ENCODE measurements at regions not wholly inside any gene's neighbourhood (a gene's known extent, or its start where the extent isn't known, plus 50 kb on each side); places are given as distances from the start of the nearest gene placed in this dataset.

- no peak for TF ChIP-seq EZH2phosphoT487 (IDR thresholded peaks at IDR 0.05; ENCODE audit: borderline replicate concordance, low read depth, low read length)
- no peak for TF ChIP-seq CTCF (conservative IDR thresholded peaks at IDR 0.05; ENCODE audit: low read length)
Observed at GRCh38 chr2:41152318-41152717, 700.4 kb upstream of the SLC8A1 start.
